NOMO-1 (cell line): ENCODE measurements at regions not wholly inside any gene's neighbourhood (a gene's known extent, or its start where the extent isn't known, plus 50 kb on each side); places are given as distances from the start of the nearest gene placed in this dataset.

Experiments used
- DNase-seq, 2 experiments: peaks; one replicate each; lab custom pipeline; 2025; ENCODE audit not compliant: unreplicated experiment in 2 of 2; lab: John Stamatoyannopoulos, UW

DNA sequence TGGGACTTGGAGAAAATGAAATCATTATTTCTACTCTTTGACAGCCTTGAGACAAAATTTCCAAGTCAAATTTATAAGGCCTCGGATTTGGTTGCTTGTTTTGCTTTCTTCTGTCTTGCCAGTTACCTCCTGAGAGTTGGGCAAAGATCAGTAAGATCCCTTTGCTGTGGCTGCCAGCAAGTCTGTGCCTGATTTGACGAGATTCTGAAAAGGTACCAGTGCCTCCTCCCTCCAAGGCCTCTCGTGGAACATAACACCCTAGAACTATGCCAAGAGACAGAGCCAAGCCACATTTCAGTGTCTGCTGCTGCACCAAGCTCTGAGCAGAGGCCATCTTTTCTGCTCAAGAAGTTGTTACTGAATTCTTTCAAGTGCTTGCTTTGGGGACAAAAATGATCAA lies 61.0 kb downstream of the GTPBP8 start:
- no peak for DNase-seq

DNA sequence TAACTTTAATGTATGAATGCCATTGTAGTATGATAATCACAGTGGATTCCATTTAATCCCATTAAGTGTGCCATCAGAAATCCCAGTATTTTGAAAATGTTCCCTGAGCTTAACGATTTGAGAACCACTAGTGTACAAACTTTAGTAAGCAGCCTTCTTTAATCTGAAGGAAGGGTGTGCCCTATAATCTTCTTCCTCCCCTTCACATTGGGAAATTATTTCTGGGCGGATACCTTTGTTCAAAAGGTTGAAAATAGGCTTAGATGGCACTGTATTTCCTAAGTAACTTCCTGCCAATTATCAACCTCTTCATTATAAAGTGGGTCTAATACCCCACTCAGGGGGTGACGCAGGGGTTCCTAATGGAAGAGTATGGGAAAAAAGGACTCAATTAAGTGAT lies 62.4 kb downstream of the GTPBP8 start:
- peak in 1 of 2 experiments; percentile 6 for DNase-seq

DNA sequence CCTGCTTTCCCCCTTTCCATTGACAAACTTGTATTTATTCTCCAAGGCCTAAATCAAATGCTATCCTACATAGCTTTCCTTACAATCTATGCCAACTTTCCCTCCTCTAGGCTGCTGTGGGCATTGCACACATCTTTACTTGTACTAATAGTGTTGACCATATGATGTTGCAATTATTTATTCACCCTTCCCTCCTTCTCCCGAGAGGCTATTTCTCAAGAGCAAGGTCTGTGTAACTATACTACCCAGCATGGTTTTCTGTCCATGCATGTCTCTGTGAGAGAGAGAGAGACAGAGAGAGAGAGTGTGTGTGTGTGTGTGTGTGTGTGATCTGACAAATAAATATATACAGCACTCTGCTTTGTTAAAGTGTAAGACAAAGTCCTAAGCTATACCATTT lies 63.8 kb downstream of the GTPBP8 start:
- DNase-seq: peak; percentile 28 to 71

DNA sequence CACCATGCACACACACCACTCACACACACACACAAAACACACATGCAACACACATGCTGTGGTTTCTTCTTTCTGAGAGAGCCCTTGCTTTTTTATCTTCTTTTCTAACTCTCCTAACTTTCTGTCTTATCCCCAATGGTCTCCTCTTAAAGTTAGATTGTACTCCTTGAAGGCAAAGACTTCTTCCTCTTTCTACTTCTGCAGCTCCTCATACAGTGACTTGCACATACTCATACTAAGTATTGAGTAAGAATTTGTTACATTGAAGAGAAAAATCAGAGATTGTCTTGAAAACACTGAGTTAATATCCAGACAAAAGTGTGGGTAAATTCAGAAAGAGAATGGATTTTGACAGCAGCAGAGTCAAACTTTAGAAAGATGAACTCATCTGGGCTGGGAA lies 64.4 kb downstream of the GTPBP8 start:
- peak; percentile 31 to 91 for DNase-seq

DNA sequence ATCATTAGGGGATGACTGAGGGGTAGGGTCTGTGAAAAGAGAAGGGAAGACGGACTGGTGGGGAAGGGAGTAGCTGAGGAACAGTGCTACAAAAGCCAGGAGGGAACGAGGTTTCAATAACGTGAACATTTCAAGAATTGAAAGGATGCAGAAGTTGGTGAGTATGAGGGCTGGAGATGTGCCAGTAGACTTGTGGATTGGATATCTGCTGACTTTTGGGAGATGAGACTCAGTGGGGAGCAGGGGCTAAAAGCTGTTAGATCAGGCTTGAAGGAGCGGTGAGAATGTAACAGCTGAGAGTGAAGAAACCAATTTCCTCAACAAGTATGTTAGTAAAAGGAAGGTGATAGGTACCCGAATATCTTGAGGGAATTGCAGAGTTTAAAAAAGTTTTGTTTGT lies 65.2 kb downstream of the GTPBP8 start:
- DNase-seq: no peak

DNA sequence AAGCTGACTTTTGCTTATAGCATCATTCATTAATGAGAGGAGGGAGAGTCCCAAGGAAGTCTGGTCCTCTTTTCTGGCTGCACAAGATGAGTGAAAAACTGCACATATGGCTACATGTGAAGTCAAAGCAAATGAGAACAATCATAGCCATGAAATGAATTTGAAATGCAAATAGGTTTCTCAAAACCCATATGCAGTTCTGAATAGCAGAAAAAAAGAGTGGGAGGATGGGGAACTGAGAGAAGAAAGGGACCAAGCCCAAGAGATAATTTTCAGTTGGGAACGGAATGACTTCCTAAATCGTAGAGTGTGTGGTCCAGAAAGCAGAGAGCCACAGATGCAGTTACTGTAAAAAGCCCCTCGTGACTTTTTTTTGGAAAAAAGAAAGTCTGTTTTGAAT lies 66.3 kb downstream of the GTPBP8 start:
- no peak for DNase-seq

DNA sequence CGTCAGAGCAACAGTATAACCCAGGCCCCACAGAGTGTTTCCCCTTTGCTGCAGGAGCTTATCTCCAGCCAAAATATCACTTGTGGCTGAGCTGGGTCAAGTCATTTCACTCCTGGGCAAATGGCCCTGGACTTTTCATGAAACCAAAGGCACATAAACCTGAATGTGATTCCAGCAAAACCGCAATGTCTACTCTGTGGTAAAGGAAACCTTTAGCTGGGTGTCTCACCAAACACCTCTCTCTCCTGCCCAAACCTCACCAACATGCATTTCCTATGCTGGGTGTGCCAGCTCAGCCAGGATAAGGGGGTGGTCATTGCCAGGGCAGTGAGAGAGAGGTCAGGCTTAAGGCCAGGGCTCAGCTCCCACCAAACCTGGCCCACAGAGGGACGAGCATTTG lies 67.4 kb downstream of the GTPBP8 start:
- no peak for DNase-seq

DNA sequence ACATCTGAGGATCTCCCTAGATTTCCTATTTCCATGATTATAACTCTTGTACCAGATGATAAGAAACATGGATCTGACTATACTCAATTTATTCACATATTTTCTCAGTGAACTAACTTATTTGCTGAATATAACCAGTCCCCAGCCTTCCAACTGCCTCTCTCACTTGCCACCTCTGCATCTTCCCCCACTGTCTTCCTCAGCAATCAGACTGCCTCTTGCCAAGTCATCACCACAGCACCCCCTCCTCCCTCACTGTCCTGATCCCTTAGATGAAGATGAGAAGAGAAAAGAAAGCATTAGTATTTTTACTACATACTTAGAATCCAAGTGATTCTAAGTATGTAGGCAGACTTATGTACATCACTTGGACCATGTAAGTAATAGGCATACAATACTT lies 71.9 kb downstream of the GTPBP8 start:
- DNase-seq: no peak

DNA sequence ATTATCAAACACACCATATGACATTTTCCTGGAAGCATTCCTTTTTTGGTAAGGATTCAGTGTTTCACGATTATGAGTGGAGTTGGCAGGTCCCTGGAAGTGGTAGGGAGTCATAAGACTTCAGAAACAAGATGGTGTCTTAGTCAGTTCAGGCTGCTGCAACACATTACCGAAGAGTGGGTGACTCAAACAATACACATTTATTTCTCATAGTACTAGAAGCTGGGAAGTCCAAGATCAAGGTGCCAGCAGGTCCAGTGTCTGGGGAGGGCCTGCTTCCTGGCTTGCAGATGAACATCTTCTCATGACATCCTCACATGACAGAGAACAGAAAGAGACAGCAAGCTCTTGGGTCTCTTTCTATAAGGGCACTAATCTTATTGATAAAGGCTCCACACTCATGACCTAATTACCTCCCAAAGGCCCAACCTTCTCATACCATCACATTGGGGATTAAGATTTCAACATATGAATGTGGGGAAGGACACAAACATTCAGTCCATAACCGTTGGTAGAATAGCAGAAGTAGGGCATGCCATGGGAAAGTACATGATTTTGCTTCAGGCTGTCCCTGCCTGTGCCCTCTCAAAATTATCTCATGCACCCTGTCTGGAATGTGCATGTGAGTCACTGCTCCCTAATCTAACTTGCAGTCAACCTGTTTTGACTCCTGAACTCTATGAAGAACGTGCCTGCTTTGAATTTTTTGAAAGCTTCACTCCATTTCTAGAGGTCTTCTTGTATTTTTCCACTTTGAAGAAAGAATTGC lies 72.5 kb downstream of the GTPBP8 start:
- no peak for DNase-seq

DNA sequence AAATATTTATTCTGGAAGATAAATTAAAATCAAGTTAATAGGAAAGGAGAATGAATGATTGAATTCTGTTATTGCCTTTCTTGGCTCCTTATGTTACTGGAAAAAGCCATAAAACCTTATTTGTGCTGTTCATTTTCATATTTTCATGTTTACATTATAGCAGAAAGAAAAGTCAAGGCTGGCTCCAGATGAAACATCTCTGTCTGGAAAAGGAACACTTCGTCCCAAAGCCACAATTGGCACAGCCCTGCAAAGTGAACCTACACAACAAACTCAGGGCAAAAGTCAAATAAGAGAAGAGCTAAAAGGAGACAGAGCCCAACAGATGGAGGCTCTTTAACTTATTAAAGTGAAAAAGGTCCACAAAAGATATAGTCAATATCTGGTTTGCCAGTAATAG lies 73.4 kb downstream of the GTPBP8 start:
- no peak for DNase-seq

DNA sequence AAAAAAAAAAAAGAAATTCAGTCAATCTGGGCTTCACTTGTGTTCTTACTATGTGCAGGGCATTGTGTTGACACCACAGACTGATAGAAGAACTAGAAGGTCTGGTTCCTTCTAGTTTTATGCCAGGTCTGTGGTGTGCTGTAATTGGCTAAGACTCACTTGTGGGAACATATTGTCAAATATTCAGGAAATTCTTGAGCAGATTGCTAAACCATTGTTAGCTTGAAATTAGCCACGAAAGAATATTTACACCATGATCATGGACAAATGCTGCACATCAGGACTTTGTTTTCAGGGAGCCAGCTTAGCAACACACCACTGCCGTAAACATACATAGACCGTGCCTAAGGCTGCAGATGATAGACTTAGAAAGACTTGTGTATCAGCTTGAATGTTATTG lies 74.6 kb downstream of the GTPBP8 start:
- no peak for DNase-seq

DNA sequence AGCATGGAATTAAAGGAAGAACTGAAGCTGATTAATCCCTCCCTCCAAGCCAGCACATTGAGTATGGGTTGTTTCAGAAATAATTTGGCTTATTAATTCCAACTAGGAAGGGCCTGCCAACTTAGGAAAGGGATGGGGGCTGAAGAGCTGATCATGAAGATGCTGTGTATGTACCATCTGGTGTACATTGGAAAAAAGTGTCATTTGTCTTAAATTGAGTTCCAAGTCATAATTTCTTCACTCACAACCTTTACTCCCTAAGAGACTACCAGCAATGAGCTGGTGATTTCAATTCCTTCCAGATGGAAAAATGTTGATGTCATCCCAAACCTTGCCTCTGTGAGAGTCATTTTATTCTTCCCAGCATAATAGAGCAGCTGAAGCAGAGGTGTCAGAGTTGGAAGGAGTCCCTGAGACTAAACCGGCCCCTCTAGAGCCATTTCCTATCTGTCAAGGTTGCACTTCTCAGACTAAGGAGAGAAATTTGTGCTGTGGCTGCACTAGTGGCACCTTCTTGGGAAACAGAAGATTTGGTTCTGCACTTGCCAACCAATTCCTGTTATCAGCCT lies 79.4 kb downstream of the GTPBP8 start:
- DNase-seq: no peak

DNA sequence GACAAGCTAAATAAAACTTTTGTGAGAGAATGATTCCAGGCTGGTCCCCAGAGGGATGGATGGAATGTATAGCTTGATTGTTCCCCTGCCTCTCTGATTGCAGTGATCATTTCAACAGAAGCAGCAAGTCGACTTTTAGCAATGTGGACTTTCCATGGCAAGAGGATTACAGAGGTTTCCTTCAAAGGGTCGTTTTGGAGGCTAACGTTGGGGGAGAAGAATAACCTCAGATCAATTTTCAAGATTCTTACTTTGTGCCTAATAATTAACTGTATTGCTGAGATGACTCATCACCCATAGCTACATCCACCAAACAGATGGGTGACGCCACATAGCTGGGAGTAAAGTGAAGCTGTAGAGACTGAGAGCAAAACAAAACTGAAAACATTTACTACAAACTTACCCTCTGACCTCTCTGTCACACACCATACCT lies 79.9 kb downstream of the GTPBP8 start:
- DNase-seq: no peak

DNA sequence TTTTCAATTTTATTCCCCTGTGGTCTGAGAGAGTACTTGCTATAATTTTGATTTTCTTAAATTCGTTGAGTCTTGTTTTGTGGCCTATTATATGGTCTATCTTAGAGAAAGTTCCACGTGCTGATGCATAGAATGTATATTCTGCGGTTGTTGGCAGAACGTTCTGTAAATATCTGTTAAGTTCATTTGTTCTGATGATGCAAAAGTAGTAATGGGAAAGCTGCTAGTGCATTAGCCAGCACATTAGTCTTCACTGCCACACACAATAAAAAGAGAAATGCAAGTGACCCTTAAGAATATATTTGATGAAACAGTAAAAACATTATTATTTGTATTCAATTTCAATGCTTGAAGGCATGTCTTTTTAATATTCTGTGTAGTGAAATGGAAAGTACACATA lies 84.8 kb downstream of the GTPBP8 start:
- no peak for DNase-seq

DNA sequence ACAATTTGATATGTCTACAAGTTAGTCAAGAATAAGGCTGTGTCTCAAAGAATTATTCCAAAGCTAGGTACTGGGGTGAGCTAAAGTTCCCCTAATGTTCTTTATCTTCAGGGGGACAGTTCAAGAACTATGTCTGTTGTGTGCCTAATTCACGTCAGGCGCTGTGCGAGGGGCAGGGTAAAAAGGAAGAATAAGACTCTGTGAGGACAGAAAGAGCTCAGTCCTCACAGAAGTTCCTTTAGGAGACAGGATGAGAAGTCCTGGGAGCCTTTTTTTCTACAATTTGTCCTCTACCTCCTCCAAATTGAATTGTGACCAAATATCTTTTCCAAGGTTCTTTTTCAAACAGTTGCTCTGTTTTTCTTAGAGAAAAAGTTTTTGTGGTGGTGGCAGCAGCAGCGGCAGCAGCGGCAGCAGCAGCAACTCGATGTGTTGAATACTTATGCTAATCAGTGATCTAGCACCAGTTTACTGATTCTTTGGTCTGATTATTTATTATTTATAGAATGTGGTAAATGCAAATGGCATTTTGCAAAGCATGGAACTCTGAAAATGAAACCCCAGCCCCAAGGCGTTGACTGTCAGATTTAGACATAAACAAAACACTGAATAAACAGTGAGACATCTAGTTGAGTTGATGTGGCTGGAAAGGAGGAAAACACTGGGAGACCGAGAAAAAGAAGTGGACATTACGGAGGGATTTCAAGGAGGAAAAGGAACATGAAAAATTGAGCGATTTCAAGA lies 88.6 kb downstream of the GTPBP8 start:
- DNase-seq: no peak

DNA sequence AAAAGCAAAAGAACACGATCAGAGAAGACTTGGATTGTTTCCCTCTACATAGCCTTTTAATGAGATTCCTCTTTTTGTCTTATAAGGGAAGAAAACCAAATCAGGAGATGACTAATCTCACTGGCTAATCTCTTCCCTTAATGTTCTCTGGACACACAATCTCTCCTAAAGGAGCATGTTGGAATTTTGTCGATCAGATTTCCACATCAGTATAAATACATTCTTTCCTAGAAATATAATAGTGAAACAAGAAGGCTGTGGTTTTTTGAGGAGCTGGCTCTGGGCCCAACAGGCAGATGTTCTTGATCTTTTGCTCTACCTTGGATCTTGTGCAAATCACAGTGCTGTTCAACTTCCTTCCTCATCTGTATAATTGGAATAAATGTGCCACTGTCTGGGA lies 94.0 kb downstream of the GTPBP8 start:
- DNase-seq: peak; percentile 10 to 67

DNA sequence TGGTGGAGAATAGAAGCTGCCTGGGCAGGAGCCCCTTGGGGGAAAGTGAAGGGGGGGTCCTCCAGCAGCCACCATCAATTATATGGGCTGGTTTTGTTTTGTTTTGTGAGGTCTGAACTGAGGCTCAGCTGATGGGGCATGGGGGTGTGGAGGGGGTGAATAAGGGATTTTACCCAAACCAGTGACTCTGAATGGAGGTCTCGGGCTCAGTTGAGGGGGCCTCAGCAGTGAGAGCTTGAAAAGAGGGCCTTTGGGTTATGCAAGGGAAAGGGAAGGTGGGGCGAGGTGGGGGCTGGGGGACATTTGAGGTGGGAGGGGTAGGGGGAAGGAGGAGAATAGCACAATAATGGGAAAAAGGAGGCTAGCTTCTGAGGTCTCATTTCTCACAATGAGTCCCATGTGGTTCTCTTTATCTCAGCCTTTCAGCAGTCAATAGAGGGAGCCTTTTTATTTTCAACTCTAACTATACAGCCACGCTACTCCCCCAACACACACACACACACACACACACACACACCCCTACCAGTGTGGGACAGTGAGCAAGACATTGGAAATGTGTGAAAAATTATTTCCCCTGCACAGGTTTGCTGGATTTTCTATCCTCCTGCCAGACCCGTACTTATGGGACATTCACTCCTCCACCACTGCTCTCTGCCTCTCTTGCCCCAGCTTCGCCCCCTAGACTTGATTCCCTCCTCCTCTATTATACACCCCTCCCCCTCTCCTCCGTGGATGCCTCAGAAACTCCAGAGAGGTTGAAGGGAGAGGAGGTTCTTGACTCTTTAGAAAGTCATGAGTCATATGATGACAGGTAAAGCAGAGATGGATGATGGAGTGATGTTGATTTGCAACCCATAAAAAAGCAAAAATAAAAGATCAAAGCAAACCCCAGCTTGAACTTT lies 96.0 kb downstream of the GTPBP8 start:
- no peak for DNase-seq

DNA sequence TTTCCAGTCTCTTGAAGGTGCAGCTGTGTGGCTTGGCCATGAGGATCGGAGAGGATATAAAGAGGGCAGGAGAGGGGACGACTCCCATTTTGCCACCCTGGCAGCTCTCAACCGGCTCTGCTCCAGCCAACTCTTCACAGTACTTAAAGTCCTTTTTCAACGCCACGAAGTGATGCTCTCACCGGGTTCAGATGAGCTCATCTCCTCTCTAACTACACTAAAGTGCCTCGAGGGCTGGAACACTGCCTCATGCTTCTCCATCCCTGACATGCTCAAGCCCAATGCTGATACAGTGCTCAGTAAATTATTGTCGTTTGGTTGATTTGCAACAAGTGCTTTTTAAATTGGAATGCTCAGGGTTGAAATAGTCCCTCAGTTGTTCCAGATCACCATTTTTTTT lies 97.8 kb downstream of the GTPBP8 start:
- DNase-seq: no peak

DNA sequence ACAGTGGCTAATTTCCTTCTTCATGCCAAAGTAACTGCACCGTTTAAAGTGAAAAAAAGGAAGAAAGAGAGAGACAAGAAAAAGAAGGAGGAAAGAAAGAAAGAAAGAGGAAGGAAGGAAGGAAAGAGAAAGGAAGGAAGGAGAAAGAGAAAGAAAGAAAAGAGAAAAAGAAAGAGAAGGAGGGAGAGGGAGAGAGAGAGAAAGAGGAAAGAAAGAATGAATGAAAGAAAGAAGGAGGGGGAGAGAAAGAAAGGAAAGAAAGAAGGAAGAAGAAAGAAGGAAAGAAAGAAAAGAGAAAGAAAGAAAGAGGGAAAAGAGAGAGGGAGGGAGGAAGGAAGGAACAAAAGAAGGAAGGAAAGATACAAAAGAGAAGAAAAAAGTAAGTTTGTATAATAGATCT lies 100.6 kb downstream of the GTPBP8 start:
- DNase-seq: no peak

DNA sequence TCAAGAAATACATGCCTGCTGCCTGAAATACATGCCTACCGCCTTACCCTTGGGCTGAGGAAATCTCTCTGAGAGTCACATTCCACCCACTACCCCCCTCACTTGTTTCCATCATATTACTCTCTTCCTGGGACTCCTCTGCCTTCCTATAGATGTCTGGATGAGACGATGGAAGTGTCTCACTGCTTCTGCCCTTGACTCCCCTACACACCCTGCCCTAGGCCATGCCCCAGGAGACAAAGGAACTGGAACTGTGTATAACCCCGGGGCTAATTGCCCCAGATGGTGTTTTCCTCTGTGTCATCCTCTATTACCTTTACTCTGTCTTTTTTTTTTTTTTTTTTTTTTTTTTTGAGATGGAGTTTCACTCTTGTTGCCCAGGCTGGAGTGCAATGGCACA lies 102.0 kb downstream of the GTPBP8 start:
- DNase-seq: no peak
